ENCODE measurements at regions not wholly inside any gene's neighbourhood (a gene's known extent, or its start where the extent isn't known, plus 50 kb on each side); places are given as distances from the start of the nearest gene placed in this dataset.

- DNase-seq, result no peak
These were observed 490.5 kb upstream of the CHRM3 start for GRCh38 chr1:238895911-238896310.

- DNase-seq, result no peak
These were observed 493.8 kb upstream of the CHRM3 start for GRCh38 chr1:238892612-238893011.

- DNase-seq, result no peak
These were observed 524.9 kb upstream of the CHRM3 start for GRCh38 chr1:238861342-238862066.

- no peak for DNase-seq
These were observed 552.4 kb upstream of the CHRM3 start for GRCh38 chr1:238833919-238834318.

- no peak for DNase-seq
These were observed 554.3 kb upstream of the CHRM3 start for GRCh38 chr1:238832106-238832505.

- no peak for DNase-seq
These were observed 556.2 kb upstream of the CHRM3 start for GRCh38 chr1:238830036-238830611.

- no peak for DNase-seq
These were observed 559.5 kb upstream of the CHRM3 start for GRCh38 chr1:238826891-238827290.

GRCh38 chr1:238823416-238823815 lies 563.0 kb upstream of the CHRM3 start:
- DNase-seq, result peak; percentile 10

- no peak for DNase-seq
These were observed 575.0 kb upstream of the CHRM3 start for GRCh38 chr1:238811211-238811879.

- DNase-seq, result no peak
These were observed 595.5 kb upstream of the CHRM3 start for GRCh38 chr1:238790882-238791281.

GRCh38 chr1:238789916-238790667 lies 596.3 kb upstream of the CHRM3 start:
- DNase-seq, result no peak

- no peak for DNase-seq
These were observed 598.9 kb upstream of the CHRM3 start for GRCh38 chr1:238787471-238787870.

GRCh38 chr1:238783633-238784032 lies 602.7 kb upstream of the CHRM3 start:
- no peak for DNase-seq

- no peak for DNase-seq
These were observed 606.7 kb upstream of the CHRM3 start for GRCh38 chr1:238779716-238780115.

- DNase-seq, result no peak
These were observed 608.3 kb upstream of the CHRM3 start for GRCh38 chr1:238778113-238778512.

GRCh38 chr1:238777551-238777950 lies 608.8 kb upstream of the CHRM3 start:
- no peak for DNase-seq

- DNase-seq, result no peak
These were observed 610.2 kb upstream of the CHRM3 start for GRCh38 chr1:238776126-238776525.

GRCh38 chr1:238772322-238772721 lies 614.0 kb upstream of the CHRM3 start:
- DNase-seq, result no peak

- DNase-seq, result no peak
These were observed 619.0 kb upstream of the CHRM3 start for GRCh38 chr1:238767321-238767720.

- no peak for DNase-seq
These were observed 621.6 kb upstream of the CHRM3 start for GRCh38 chr1:238764779-238765178.

GRCh38 chr1:238753252-238753651 lies 633.1 kb upstream of the CHRM3 start:
- DNase-seq, result no peak

GRCh38 chr1:238752327-238752726 lies 634.0 kb upstream of the CHRM3 start:
- DNase-seq, result peak; percentile 2

- no peak for DNase-seq
These were observed 641.3 kb upstream of the CHRM3 start for GRCh38 chr1:238745069-238745468.
